NCI-H446 treated with DMSO at 0.1 percent for 48 hours (cell line): ENCODE measurements at regions not wholly inside any gene's neighbourhood (a gene's known extent, or its start where the extent isn't known, plus 50 kb on each side); places are given as distances from the start of the nearest gene placed in this dataset.

Source experiments
- DNase-seq: peaks from one replicate; lab custom pipeline; 2025; lab: John Stamatoyannopoulos, UW

DNA sequence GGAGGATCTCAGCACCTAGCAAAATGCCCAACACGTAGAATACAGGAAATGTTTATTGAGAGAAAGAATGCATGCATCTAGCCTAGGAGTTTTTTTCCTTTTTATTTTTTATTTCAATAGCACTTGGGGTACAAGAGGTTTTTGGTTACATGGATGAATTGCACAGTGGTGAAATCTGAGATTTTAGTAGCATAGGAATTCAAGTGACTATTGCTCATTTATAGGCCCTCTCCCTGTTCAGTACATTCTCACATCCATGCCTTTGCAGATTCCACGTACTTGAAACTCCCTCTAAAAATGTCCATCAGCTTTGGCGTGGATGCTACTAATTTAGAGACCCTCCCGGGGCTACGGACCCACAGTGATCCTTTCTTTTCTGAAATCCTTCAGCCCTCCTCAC, 61.7 kb upstream of the PIAS1 start:
- DNase-seq = no peak

DNA sequence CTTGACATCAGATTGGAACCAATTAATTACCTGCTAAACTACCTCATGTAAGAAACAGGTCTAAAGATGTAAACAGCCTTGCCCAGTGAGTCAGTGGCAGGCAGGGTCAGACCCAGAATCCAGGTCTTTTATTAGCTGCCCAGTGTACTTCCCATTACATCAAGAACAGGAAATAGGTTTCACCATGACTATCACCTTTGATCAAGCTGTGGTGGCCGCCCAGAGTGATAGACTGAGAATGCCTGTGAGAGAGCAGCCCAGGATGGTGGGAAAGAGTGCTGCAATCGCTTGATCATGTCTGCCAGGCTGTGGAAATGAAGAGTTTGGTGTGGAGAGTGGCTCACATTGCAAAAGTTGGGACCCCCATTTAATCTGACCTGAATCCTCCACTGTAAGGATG, 61.3 kb upstream of the PIAS1 start:
- DNase-seq = no peak

DNA sequence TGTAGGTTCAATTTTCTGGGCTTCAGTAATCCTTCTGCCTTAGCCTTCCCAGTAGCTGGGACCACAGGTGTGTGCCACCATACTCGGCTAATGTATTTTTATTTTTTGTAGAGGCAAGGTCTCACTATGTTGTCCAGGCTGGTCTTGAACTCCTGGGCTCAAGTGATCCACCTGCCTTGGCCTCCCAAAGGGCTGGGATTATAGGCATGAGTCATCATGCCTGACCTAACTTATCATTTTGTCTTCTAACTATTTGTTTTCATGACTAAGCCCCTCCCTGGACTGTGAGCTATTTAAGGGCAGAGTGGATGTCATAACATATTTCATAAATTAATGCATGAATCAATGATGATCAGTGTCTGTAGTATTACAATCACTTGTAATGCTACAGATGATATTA, 56.1 kb upstream of the PIAS1 start:
- DNase-seq = no peak

DNA sequence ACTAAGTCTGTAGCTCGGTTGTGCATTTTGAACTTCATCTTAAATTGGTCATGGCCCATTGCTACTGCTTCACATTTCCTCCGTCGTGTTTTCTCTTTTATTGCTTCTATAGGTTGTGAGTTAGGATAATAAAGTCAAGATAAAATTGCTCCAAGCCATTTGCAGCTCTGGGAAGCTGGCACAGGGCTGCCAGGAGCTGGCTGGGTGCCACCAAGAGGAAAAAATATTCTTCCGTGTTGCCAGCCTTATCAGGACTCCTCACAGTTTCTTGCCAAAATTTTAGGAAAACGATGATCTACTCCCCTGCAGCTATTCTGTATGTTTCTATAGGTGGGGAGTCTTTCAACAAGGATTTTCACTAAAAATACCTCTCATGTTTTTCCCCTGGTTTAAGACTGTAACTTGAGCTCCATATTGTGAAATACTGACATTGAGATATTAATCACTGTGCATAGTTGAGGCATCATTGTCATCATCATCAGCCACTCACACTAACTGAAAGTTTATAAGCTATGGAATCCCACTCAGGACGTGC, 55.4 kb upstream of the PIAS1 start:
- DNase-seq = peak; percentile 12

DNA sequence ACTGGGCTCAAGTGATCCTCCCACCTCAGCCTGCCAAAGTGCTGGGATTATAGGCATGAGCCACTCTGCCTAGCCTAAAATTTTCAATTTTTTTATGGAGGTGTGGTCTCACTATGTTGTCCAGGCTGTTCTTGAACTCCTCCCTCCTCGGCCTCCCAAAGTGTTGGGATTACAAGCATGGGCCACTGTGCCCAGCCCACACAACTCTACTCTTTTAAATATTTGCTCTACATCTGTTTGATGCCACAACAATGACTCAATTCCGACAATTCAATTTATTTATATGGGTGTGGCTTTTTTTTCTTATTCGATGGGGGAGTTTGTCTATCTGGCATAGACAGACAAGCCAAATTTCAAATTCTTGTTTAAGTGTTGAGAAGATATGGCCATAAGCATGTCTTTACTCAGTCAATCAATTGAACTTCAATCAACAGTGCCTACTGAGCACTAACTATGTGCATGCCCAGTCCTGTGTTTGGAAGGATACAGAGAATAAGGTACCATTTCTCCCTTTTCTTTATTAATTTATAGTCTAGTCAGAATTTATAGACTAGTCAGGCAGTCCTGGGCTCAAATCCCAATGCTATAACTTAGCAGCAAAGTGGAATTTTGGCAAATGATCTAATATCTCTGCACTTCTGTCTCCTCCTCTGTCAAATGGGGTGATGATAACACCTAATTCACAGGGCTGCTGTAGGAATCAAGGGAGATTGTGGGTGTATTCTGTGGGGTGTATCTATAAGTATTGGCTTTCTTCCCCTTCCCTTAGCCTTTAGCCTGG, 54.6 kb upstream of the PIAS1 start:
- no peak for DNase-seq

DNA sequence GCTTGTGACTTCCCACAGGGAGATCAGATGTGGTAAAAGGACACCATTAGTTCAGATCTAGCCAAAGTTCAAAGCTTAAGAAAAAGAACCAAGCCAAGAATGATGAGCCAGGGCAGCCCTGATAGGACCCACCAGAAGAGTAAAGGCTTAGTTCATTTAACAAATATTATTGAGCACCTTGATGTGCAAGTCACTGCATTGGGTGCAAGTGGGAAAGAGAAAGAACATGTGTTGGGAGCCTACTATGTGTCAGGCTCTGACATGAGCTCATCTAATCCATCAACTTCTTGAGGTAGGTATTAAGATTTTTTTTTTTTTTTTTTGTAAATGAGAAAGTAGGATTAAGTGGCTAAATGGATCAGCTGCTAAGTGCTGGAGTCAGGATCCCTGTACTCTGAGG, 53.4 kb upstream of the PIAS1 start:
- no peak for DNase-seq

DNA sequence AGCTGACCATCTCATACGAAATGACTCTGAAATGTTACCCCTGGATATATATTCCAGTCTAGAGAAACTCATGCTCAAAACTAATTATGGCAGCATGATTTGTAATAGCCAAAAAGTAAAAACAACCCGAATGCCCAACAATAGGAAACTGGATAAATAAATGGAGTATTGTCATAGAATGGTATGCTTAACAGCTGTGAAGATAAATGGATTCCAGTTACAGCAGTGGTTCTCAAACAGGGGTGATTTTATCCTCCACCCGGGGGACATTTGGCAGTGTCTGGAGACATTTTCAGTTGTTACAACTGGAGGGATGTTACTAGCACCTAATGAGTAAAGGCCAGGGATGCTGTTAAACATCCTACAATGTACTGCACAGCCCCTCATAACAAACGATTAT, 52.3 kb upstream of the PIAS1 start:
- DNase-seq = no peak

DNA sequence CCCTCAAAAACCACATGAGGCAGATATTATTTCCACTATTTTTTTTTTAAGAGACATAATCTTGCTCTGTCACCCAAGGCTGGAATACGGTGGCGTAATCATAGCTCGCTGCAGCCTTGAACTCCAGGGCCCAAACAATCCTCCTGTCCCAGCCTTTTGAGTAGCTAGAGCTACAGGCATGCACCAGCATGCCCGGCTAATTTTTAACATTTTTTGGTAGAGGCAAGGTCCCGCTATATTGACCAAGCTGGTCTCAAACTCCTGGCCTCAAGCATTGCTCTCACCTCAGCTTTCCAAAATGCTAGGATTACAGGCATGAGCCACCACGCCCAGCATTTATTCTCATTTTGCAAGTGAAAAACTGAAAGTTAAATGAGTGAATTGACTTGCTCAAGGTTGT, 50.8 kb upstream of the PIAS1 start:
- no peak for DNase-seq
